ENCODE measurements at regions not wholly inside any gene's neighbourhood (a gene's known extent, or its start where the extent isn't known, plus 50 kb on each side); places are given as distances from the start of the nearest gene placed in this dataset.
A peak's percentile ranks its signal among the peaks of the same experiment; 100 is the strongest.

GRCh38 chr6:140078561-140079125 lies 704.2 kb upstream of the CITED2 start:
- DNase-seq, result peak; percentile 76

- DNase-seq, result no peak
These were observed 703.5 kb upstream of the CITED2 start for GRCh38 chr6:140077827-140078560.

- no peak for DNase-seq
These were observed 701.7 kb upstream of the CITED2 start for GRCh38 chr6:140076105-140076504.

- no peak for DNase-seq
These were observed 699.0 kb upstream of the CITED2 start for GRCh38 chr6:140073456-140073855.

- DNase-seq, result no peak
These were observed 697.2 kb upstream of the CITED2 start for GRCh38 chr6:140071601-140072062.

GRCh38 chr6:140070846-140071473 lies 696.5 kb upstream of the CITED2 start:
- no peak for DNase-seq

- DNase-seq, result no peak
These were observed 695.1 kb upstream of the CITED2 start for GRCh38 chr6:140069576-140069975.

- DNase-seq, result no peak
These were observed 694.4 kb upstream of the CITED2 start for GRCh38 chr6:140068801-140069200.

GRCh38 chr6:140064366-140064765 lies 689.9 kb upstream of the CITED2 start:
- no peak for DNase-seq

- DNase-seq, result no peak
These were observed 688.6 kb upstream of the CITED2 start for GRCh38 chr6:140063021-140063399.

GRCh38 chr6:140062043-140063020 lies 687.9 kb upstream of the CITED2 start:
- peak; percentile 67 for DNase-seq

- no peak for DNase-seq
These were observed 686.9 kb upstream of the CITED2 start for GRCh38 chr6:140061110-140062042.

- DNase-seq, result no peak
These were observed 685.5 kb upstream of the CITED2 start for GRCh38 chr6:140059947-140060346.

- DNase-seq, result no peak
These were observed 684.4 kb upstream of the CITED2 start for GRCh38 chr6:140058863-140059262.

- no peak for DNase-seq
These were observed 678.6 kb upstream of the CITED2 start for GRCh38 chr6:140052736-140053729.

GRCh38 chr6:140051521-140052512 lies 677.4 kb upstream of the CITED2 start:
- no peak for DNase-seq

GRCh38 chr6:140050101-140050995 lies 675.9 kb upstream of the CITED2 start:
- no peak for DNase-seq

- DNase-seq, result no peak
These were observed 674.8 kb upstream of the CITED2 start for GRCh38 chr6:140049251-140049650.

All from hindlimb muscle (tissue), 1 donor.